GM21360 (cell line): ENCODE measurements at regions not wholly inside any gene's neighbourhood (a gene's known extent, or its start where the extent isn't known, plus 50 kb on each side); places are given as distances from the start of the nearest gene placed in this dataset.

Experiments used
- ATAC-seq: cut with Tn5 transposase; IDR thresholded peaks from one replicate; pipeline ENCODE4 v1.9.1; 2021; ENCODE audit warnings: mild to moderate bottlenecking, moderate library complexity; ENCODE audit not compliant: unreplicated experiment

GRCh38 chr20:40925829-40926510 is 102.7 kb upstream of the TOP1 start:
- ATAC-seq, result no peak

- no peak for ATAC-seq
Measured at GRCh38 chr20:40926928-40927327, 101.7 kb upstream of the TOP1 start.

GRCh38 chr20:40930561-40930960 is 98.1 kb upstream of the TOP1 start:
- no peak for ATAC-seq

GRCh38 chr20:40931410-40932044 is 97.1 kb upstream of the TOP1 start:
- no peak for ATAC-seq

GRCh38 chr20:40932436-40932835 is 96.2 kb upstream of the TOP1 start:
- no peak for ATAC-seq

- no peak for ATAC-seq
Measured at GRCh38 chr20:40933758-40934157, 94.9 kb upstream of the TOP1 start.

- no peak for ATAC-seq
Measured at GRCh38 chr20:40938020-40938419, 90.6 kb upstream of the TOP1 start.

- no peak for ATAC-seq
Measured at GRCh38 chr20:40939667-40940066, 89.0 kb upstream of the TOP1 start.

- ATAC-seq, result peak; percentile 50
Measured at GRCh38 chr20:40941133-40941610, 87.5 kb upstream of the TOP1 start.

GRCh38 chr20:40942006-40942405 is 86.6 kb upstream of the TOP1 start:
- ATAC-seq, result no peak

GRCh38 chr20:40942775-40943174 is 85.8 kb upstream of the TOP1 start:
- no peak for ATAC-seq

- ATAC-seq, result no peak
Measured at GRCh38 chr20:40943591-40943990, 85.0 kb upstream of the TOP1 start.

GRCh38 chr20:40945189-40945588 is 83.4 kb upstream of the TOP1 start:
- ATAC-seq, result no peak

- no peak for ATAC-seq
Measured at GRCh38 chr20:40945754-40946450, 82.7 kb upstream of the TOP1 start.

- ATAC-seq, result no peak
Measured at GRCh38 chr20:40946451-40946850, 82.2 kb upstream of the TOP1 start.

GRCh38 chr20:40948465-40949267 is 80.0 kb upstream of the TOP1 start:
- no peak for ATAC-seq

- no peak for ATAC-seq
Measured at GRCh38 chr20:40949346-40949745, 79.3 kb upstream of the TOP1 start.

GRCh38 chr20:40952136-40952535 is 76.5 kb upstream of the TOP1 start:
- ATAC-seq, result no peak

- ATAC-seq, result no peak
Measured at GRCh38 chr20:40953416-40953815, 75.2 kb upstream of the TOP1 start.

GRCh38 chr20:40953856-40954255 is 74.8 kb upstream of the TOP1 start:
- no peak for ATAC-seq

GRCh38 chr20:40954521-40955165 is 74.0 kb upstream of the TOP1 start:
- no peak for ATAC-seq
